ENCODE measurements at regions not wholly inside any gene's neighbourhood (a gene's known extent, or its start where the extent isn't known, plus 50 kb on each side); places are given as distances from the start of the nearest gene placed in this dataset.
A peak's percentile ranks its signal among the peaks of the same experiment; 100 is the strongest.
"Not testable (repeated sequence)": the region's sequence is repeated elsewhere in the genome, so short reads cannot be mapped to it uniquely, and the experiment has no call there.

DNA sequence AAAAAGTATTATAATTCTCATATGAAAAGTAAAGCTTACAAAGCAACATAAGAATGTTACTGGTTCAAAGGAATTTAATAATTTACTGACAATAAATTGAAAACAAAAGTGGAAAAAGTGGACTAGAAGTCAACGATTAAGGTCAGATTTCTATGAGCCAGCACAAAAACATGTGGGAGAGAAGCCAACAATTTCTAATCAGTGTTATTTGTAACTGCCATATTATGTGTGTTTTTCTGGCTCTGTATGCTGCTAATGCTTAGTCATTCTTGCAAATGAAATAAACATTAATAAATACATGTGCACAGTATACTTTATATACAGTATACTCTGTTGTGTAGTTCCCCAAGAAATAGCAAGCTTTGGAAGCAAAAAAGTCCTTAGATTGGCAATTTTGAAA is 301.3 kb upstream of the RGPD4 start:
- no peaks in the 10 kb centered on the region for H3K27me3 ChIP-seq (replicated peaks)
- in situ Hi-C loops (cut with HindIII; ENCODE audit: low pct_ligation_motif_present, low sequenced_read_pairs) = no loop called here
- H3K36me3 ChIP-seq (replicated peaks) = no peaks in the 10 kb centered on the region
- peak; percentile 74 for DNase-seq
- H3K27ac ChIP-seq = no peak overlapping the region
- no peak overlapping the region for H3K4me3 ChIP-seq (ENCODE audit: low read depth, low read length)
- TF ChIP-seq, protein P1, sequence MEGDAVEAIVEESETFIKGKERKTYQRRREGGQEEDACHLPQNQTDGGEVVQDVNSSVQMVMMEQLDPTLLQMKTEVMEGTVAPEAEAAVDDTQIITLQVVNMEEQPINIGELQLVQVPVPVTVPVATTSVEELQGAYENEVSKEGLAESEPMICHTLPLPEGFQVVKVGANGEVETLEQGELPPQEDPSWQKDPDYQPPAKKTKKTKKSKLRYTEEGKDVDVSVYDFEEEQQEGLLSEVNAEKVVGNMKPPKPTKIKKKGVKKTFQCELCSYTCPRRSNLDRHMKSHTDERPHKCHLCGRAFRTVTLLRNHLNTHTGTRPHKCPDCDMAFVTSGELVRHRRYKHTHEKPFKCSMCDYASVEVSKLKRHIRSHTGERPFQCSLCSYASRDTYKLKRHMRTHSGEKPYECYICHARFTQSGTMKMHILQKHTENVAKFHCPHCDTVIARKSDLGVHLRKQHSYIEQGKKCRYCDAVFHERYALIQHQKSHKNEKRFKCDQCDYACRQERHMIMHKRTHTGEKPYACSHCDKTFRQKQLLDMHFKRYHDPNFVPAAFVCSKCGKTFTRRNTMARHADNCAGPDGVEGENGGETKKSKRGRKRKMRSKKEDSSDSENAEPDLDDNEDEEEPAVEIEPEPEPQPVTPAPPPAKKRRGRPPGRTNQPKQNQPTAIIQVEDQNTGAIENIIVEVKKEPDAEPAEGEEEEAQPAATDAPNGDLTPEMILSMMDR (IDR thresholded peaks at IDR 0.05; ENCODE audit: low read depth, low read length, missing control alignments) = no peak

DNA sequence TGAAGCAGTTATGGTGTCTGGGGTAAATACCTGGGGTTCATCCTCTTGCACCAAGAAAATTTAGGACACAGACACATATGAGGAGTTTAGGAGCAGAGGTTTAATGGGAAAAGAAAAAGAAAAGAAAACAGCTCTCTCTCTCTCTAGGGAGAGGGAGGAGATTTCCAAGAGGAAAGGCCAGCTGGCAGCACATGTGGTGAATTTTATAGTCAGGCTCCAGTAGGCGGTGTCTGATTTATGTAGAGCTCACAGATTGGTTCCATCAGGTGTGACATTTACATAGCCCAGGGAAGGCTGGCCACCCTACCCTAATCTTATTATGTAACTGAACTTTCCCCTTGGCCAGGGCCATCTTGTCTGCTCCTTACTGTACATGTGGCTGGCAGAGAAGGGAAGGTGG is 297.5 kb upstream of the RGPD4 start:
- H3K36me3 ChIP-seq (replicated peaks) = no peaks in the 10 kb centered on the region
- in situ Hi-C loops (cut with HindIII; ENCODE audit: low pct_ligation_motif_present, low sequenced_read_pairs) = no loop called here
- TF ChIP-seq, protein P1 (IDR thresholded peaks at IDR 0.05; ENCODE audit: low read depth, low read length, missing control alignments) = no peak
- no peak overlapping the region for H3K27ac ChIP-seq
- H3K27me3 ChIP-seq (replicated peaks) = no peaks in the 10 kb centered on the region
- H3K4me3 ChIP-seq (ENCODE audit: low read depth, low read length) = no peak overlapping the region
- no peak for DNase-seq

GRCh38 chr2:107530046-107530445 is 296.6 kb upstream of the RGPD4 start:
- no peaks in the 10 kb centered on the region for H3K27me3 ChIP-seq (replicated peaks)
- H3K4me3 ChIP-seq (ENCODE audit: low read depth, low read length) = no peak overlapping the region
- H3K27ac ChIP-seq = no peak overlapping the region
- in situ Hi-C loops (cut with HindIII; ENCODE audit: low pct_ligation_motif_present, low sequenced_read_pairs) = no loop called here
- TF ChIP-seq, protein P1 (IDR thresholded peaks at IDR 0.05; ENCODE audit: low read depth, low read length, missing control alignments) = no peak
- H3K36me3 ChIP-seq (replicated peaks) = no peaks in the 10 kb centered on the region
- no peak for DNase-seq

GRCh38 chr2:107534926-107535325 is 291.8 kb upstream of the RGPD4 start:
- Histone ChIP-seq H3K27me3 (replicated peaks) (no peaks in the 10 kb centered on the region), H3K4me3 (ENCODE audit: low read depth, low read length) (no peak overlapping the region), H3K27ac (no peak overlapping the region), H3K36me3 (replicated peaks) (no peaks in the 10 kb centered on the region)
- DNase-seq = no peak
- TF ChIP-seq, protein P1 (IDR thresholded peaks at IDR 0.05; ENCODE audit: low read depth, low read length, missing control alignments) = no peak
- in situ Hi-C loops (cut with HindIII; ENCODE audit: low pct_ligation_motif_present, low sequenced_read_pairs) = no loop called here

DNA sequence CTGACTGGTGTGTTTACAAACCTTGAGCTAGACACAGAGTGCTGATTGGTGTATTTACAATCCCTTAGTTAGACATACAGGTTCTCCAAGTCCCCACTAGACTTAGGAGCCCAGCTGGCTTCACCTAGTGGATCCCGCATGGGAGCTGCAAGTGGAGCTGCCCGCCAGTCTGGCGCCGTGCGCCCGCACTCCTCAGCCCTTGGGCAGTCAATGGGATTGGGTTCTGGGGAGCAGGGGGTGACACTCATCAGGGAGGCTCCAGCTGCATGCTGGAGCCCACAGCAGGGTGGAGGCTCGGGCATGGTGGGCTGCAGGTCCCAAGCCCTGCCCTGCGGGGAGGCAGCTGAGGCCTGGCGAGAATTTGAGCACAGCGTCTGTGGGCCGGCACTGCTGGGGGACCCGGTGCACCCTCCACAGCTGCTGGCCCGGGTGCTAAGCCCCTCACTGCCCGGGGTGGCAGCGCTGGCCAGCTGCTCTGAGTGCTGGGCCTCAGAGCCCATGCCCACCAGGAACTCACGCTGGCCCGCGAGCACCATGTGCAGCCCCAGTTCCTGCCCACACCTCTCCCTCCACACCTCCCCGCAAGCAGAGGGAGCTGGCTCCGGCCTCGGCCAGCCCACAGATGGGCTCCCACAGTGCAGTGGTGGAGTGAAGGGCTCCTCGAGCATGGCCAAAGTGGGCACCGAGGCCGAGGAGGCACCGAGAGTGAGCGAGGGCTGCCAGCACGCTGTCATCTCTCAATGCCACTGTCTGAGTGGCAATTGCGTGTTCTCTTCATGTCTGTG is 290.6 kb upstream of the RGPD4 start:
- H3K4me3 ChIP-seq (ENCODE audit: low read depth, low read length); H3K36me3 ChIP-seq (replicated peaks); H3K27me3 ChIP-seq (replicated peaks); in situ Hi-C loops (cut with HindIII; ENCODE audit: low pct_ligation_motif_present, low sequenced_read_pairs); H3K27ac ChIP-seq; DNase-seq: not testable (repeated sequence)

GRCh38 chr2:107542314-107542740 is 284.4 kb upstream of the RGPD4 start:
- no peak for DNase-seq
- Histone ChIP-seq H3K4me3 (ENCODE audit: low read depth, low read length) (no peak overlapping the region), H3K27ac (no peak overlapping the region), H3K27me3 (replicated peaks) (no peaks in the 10 kb centered on the region), H3K36me3 (replicated peaks) (no peaks in the 10 kb centered on the region)
- TF ChIP-seq, protein P1 (IDR thresholded peaks at IDR 0.05; ENCODE audit: low read depth, low read length, missing control alignments) = no peak
- in situ Hi-C loops (cut with HindIII; ENCODE audit: low pct_ligation_motif_present, low sequenced_read_pairs) = no loop called here

All from brain microvascular endothelial cell (primary cell).